ENCODE measurements at regions not wholly inside any gene's neighbourhood (a gene's known extent, or its start where the extent isn't known, plus 50 kb on each side); places are given as distances from the start of the nearest gene placed in this dataset.
A peak's percentile ranks its signal among the peaks of the same experiment; 100 is the strongest.

GRCh38 chr20:25135031-25135430, 53.1 kb upstream of the VSX1 start:
- no peak for DNase-seq (ENCODE audit: low spot score)

- no peak for DNase-seq (ENCODE audit: low spot score)
Measured at GRCh38 chr20:25136056-25136455, 54.1 kb upstream of the VSX1 start.

- peak; percentile 91 for DNase-seq (ENCODE audit: low spot score)
Measured at GRCh38 chr20:25136643-25137559, 55.0 kb upstream of the VSX1 start.

GRCh38 chr20:25139029-25139705, 56.3 kb upstream of the ENTPD6 start:
- DNase-seq (ENCODE audit: low spot score) = no peak

GRCh38 chr20:25140968-25141367, 54.5 kb upstream of the ENTPD6 start:
- DNase-seq (ENCODE audit: low spot score) = no peak

- DNase-seq (ENCODE audit: low spot score) = no peak
Measured at GRCh38 chr20:25142435-25142834, 53.1 kb upstream of the ENTPD6 start.

GRCh38 chr20:25145131-25145530, 50.4 kb upstream of the ENTPD6 start:
- no peak for DNase-seq (ENCODE audit: low spot score)
